ENCODE measurements at regions not wholly inside any gene's neighbourhood (a gene's known extent, or its start where the extent isn't known, plus 50 kb on each side); places are given as distances from the start of the nearest gene placed in this dataset.

DNA sequence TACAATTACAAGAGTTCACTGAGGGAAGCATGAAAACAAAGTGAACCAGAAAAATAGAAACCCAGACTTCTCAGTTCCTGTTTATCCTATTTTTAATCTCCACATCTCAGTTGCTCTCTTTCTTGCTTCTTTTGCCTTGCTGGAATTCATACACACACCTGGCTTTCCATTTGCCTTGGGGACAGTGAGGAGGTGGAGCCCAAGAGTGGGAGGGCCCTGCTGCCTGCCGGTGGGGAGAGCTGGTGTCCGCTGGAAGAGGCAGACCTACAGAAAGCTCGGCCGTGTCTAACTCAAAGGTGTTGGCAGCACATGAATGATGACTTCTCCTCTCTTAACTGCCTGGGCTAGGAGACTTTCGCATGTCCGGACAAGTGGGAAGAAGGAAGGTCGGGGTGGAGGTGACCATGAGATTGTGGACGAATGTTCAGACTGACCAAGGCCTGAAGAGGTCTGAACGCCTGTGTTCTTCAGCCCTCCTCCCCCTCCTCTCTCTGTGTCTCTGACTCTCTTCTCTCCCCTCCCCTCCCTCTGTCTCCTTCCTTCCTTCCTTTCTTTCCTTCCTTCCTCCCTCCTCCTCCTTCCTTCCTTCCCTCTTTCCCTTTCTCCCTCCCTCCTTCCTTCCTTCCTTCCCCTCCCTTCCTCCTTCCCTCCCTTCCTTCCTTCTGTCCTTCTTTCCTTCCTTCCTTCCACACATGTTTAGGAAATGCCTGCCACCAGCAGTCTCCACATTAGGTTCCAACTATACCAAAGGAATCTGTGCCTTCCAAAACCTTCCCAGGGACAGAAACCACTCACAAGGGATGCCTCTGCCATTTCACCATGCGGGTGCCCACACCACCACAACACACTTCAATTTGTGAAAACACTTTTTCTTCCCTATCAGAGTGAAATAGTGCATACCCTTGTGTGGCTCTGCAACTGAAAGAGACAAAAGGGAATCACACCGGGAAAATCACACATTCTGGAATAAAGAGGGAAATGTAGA, 157.3 kb upstream of the RUNX1 start:
- ChIA-PET CTCF (interaction anchor here (0.6 to 2.2 kb wide), 4 partner anchors 9 to 313 kb away, joined by 3 to 7 read pairs (median 3); no protein-coding TSS in a partner anchor), POLR2A (no interaction called here)
- no peaks in the 10 kb centered on the region for H3K4me1 ChIP-seq (ENCODE audit: control insufficient read depth, insufficient read depth, low read length)
- H3K4me3 ChIP-seq (ENCODE audit: low read depth, low read length) = no peak overlapping the region
- H3K9me3 ChIP-seq (ENCODE audit: control insufficient read depth, insufficient read depth, low read depth, low read length) = no peaks in the 10 kb centered on the region
- H3K36me3 ChIP-seq (ENCODE audit: control insufficient read depth in 2 of 2, insufficient read depth in 1 of 2, low read length in 2 of 2) = no peaks in the 10 kb centered on the region
- H3K27ac ChIP-seq (ENCODE audit: extremely low read depth, low read depth, low read length) = no peak overlapping the region
- TF ChIP-seq GLI4 (tag by site-specific recombination; IDR thresholded peaks at IDR 0.05) (peak; percentile 47; the same call in 1 of the 2 replicates), ZNF521 (tag by site-specific recombination; IDR thresholded peaks at IDR 0.05) (0 out of 2 replicates have a peak, but pooled peaks have one; percentile 18), ZNF530 (tag by site-specific recombination; IDR thresholded peaks at IDR 0.05; ENCODE audit: low read depth) (0 out of 2 replicates have a peak, but pooled peaks have one; percentile 10), ZNF776 (tag by site-specific recombination; IDR thresholded peaks at IDR 0.05; ENCODE audit: borderline replicate concordance) (peak; percentile 67; the same call in 1 of the 2 replicates), ZNF366 (tag by site-specific recombination; conservative IDR thresholded peaks at IDR 0.05) (peak; percentile 95), ZNF169 (tag by site-specific recombination; IDR thresholded peaks at IDR 0.05) (0 out of 2 replicates have a peak, but pooled peaks have one; percentile 65), ZNF664 (tag by site-specific recombination; IDR thresholded peaks at IDR 0.05) (no peak), ZNF529 (tag by site-specific recombination; IDR thresholded peaks at IDR 0.05; ENCODE audit: insufficient replicate concordance) (no peak), ZNF585B (tag by site-specific recombination; IDR thresholded peaks at IDR 0.05) (no peak), ZNF544 (tag by site-specific recombination; IDR thresholded peaks at IDR 0.05) (peak; percentile 57; the same call in 1 of the 2 replicates), SALL2 (tag by site-specific recombination; IDR thresholded peaks at IDR 0.05; ENCODE audit: borderline replicate concordance) (0 out of 2 replicates have a peak, but pooled peaks have one; percentile 41), ZNF266 (tag by site-specific recombination; IDR thresholded peaks at IDR 0.05; ENCODE audit: low read depth) (0 out of 2 replicates have a peak, but pooled peaks have one; percentile 21)
- TF ChIP-seq, protein P1, sequence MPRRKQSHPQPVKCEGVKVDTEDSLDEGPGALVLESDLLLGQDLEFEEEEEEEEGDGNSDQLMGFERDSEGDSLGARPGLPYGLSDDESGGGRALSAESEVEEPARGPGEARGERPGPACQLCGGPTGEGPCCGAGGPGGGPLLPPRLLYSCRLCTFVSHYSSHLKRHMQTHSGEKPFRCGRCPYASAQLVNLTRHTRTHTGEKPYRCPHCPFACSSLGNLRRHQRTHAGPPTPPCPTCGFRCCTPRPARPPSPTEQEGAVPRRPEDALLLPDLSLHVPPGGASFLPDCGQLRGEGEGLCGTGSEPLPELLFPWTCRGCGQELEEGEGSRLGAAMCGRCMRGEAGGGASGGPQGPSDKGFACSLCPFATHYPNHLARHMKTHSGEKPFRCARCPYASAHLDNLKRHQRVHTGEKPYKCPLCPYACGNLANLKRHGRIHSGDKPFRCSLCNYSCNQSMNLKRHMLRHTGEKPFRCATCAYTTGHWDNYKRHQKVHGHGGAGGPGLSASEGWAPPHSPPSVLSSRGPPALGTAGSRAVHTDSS (tag by site-specific recombination; IDR thresholded peaks at IDR 0.05) = no peak
- TF ChIP-seq, protein P2, sequence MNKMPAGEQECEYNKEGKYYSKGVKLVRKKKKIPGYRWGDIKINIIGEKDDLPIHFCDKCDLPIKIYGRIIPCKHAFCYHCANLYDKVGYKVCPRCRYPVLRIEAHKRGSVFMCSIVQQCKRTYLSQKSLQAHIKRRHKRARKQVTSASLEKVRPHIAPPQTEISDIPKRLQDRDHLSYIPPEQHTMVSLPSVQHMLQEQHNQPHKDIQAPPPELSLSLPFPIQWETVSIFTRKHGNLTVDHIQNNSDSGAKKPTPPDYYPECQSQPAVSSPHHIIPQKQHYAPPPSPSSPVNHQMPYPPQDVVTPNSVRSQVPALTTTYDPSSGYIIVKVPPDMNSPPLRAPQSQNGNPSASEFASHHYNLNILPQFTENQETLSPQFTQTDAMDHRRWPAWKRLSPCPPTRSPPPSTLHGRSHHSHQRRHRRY (tag by site-specific recombination; IDR thresholded peaks at IDR 0.05) = peak; percentile 76
- TF ChIP-seq, protein P3, sequence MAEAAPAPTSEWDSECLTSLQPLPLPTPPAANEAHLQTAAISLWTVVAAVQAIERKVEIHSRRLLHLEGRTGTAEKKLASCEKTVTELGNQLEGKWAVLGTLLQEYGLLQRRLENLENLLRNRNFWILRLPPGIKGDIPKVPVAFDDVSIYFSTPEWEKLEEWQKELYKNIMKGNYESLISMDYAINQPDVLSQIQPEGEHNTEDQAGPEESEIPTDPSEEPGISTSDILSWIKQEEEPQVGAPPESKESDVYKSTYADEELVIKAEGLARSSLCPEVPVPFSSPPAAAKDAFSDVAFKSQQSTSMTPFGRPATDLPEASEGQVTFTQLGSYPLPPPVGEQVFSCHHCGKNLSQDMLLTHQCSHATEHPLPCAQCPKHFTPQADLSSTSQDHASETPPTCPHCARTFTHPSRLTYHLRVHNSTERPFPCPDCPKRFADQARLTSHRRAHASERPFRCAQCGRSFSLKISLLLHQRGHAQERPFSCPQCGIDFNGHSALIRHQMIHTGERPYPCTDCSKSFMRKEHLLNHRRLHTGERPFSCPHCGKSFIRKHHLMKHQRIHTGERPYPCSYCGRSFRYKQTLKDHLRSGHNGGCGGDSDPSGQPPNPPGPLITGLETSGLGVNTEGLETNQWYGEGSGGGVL (tag by site-specific recombination; IDR thresholded peaks at IDR 0.05) = peak; percentile 32; the same call in 1 of the 2 replicates
- TF ChIP-seq, protein P4, sequence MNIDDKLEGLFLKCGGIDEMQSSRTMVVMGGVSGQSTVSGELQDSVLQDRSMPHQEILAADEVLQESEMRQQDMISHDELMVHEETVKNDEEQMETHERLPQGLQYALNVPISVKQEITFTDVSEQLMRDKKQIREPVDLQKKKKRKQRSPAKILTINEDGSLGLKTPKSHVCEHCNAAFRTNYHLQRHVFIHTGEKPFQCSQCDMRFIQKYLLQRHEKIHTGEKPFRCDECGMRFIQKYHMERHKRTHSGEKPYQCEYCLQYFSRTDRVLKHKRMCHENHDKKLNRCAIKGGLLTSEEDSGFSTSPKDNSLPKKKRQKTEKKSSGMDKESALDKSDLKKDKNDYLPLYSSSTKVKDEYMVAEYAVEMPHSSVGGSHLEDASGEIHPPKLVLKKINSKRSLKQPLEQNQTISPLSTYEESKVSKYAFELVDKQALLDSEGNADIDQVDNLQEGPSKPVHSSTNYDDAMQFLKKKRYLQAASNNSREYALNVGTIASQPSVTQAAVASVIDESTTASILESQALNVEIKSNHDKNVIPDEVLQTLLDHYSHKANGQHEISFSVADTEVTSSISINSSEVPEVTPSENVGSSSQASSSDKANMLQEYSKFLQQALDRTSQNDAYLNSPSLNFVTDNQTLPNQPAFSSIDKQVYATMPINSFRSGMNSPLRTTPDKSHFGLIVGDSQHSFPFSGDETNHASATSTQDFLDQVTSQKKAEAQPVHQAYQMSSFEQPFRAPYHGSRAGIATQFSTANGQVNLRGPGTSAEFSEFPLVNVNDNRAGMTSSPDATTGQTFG (tag by site-specific recombination; IDR thresholded peaks at IDR 0.05; ENCODE audit: borderline replicate concordance) = peak; percentile 80; the same call in 1 of the 2 replicates

All from HEK293 (cell line).